Neural cell (in vitro differentiated cells): ENCODE measurements at regions not wholly inside any gene's neighbourhood (a gene's known extent, or its start where the extent isn't known, plus 50 kb on each side); places are given as distances from the start of the nearest gene placed in this dataset.

Experiments used
- H2AFZ ChIP-seq: fragments of 200-600, 300-800 bp; sonication (generic), shearing (Covaris generic); 2 replicates; pipeline ENCODE4 v1.6.0; 2014; ENCODE audit warnings: low read depth, mild to moderate bottlenecking, antibody characterized with exemption, low read length, moderate library complexity
- H3F3A ChIP-seq: fragments of 200-600 bp; shearing (Covaris generic); 2 replicates; pipeline ENCODE4 v1.6.1; 2016; ENCODE audit warnings: mild to moderate bottlenecking, moderate library complexity, mixed read lengths, antibody characterized with exemption, low read length; ENCODE audit not compliant: insufficient read depth, poor library complexity, severe bottlenecking
- H3K27ac ChIP-seq: fragments of 200-600, 300-800 bp; sonication (generic), shearing (Covaris generic); 2 replicates; pipeline ENCODE4 v1.5.1; 2014; ENCODE audit warnings: mild to moderate bottlenecking, low read length, moderate library complexity
- H3K27me3 ChIP-seq: fragments of 300-800, 200-600 bp; sonication (generic), shearing (Covaris generic); 2 replicates; pipeline ENCODE4 v1.6.0; 2014; ENCODE audit warnings: mild to moderate bottlenecking, low read depth, low read length, moderate library complexity; ENCODE audit not compliant: insufficient read depth
- H3K36me3 ChIP-seq: fragments of 300-800, 200-600 bp; sonication (generic), shearing (Covaris generic); 2 replicates; pipeline ENCODE4 v1.5.1; 2014; ENCODE audit warnings: mild to moderate bottlenecking, antibody characterized with exemption, low read length, moderate library complexity; ENCODE audit not compliant: insufficient read depth
- H3K4me2 ChIP-seq: fragments of 300-800, 200-600 bp; sonication (generic), shearing (Covaris generic); 2 replicates; pipeline ENCODE4 v1.6.0; 2014; ENCODE audit warnings: mild to moderate bottlenecking, low read length
- H3K4me3 ChIP-seq: fragments of 300-800, 200-600 bp; sonication (generic), shearing (Covaris generic); 2 replicates; pipeline ENCODE4 v1.5.1; 2014; ENCODE audit warnings: mild to moderate bottlenecking, low read length, moderate library complexity
- H3K79me2 ChIP-seq: fragments of 200-600 bp; shearing (Covaris generic); replicated peaks from 2 replicates; pipeline ENCODE4 v1.6.0; 2014; ENCODE audit warnings: mild to moderate bottlenecking, low read length, moderate library complexity; ENCODE audit not compliant: insufficient read depth
- H3K9ac ChIP-seq: fragments of 300-800, 200-600 bp; sonication (generic), shearing (Covaris generic); 2 replicates; pipeline ENCODE4 v1.6.1; 2016; ENCODE audit warnings: mild to moderate bottlenecking, low read length, mixed read lengths
- H3K9me2 ChIP-seq: fragments of 200-600 bp; shearing (Covaris generic); 2 replicates; pipeline ENCODE4 v1.6.1; 2016; ENCODE audit warnings: mild to moderate bottlenecking, low read length, mixed read lengths; ENCODE audit not compliant: insufficient read depth
- H3K9me3 ChIP-seq: fragments of 200-600, 300-800 bp; sonication (generic), shearing (Covaris generic); 2 replicates; pipeline ENCODE4 v1.6.1; 2016; ENCODE audit warnings: mild to moderate bottlenecking, mixed run types, low read length, moderate library complexity, mixed read lengths
- H4K20me1 ChIP-seq: fragments of 200-600 bp; shearing (Covaris generic); 2 replicates; pipeline ENCODE4 v1.6.1; 2016; ENCODE audit warnings: mild to moderate bottlenecking, mixed run types; ENCODE audit not compliant: insufficient read depth
- EP300 ChIP-seq: fragments of 450-650 bp; conservative IDR thresholded peaks from 2 replicates; pipeline ENCODE4 v1.6.1; 2014; ENCODE audit warnings: antibody characterized with exemption, mild to moderate bottlenecking, moderate library complexity; ENCODE audit not compliant: poor library complexity, severe bottlenecking
- EZH2 ChIP-seq: fragments of 200-600, 300-800 bp; shearing (Covaris generic), sonication (generic); IDR thresholded peaks from 2 replicates; pipeline ENCODE4 v1.6.1; 2014; ENCODE audit warnings: antibody characterized with exemption, low read length, borderline replicate concordance, mild to moderate bottlenecking; ENCODE audit not compliant: insufficient read depth, poor library complexity, severe bottlenecking
- MXI1 ChIP-seq: fragments of 450-650 bp; conservative IDR thresholded peaks from 2 replicates; pipeline ENCODE4 v1.6.1; 2014; ENCODE audit warnings: antibody characterized with exemption, mild to moderate bottlenecking; ENCODE audit not compliant: poor library complexity, severe bottlenecking
- POLR2AphosphoS5 ChIP-seq: IDR thresholded peaks from 2 replicates; pipeline ENCODE4 v1.6.1; 2012
- RAD21 ChIP-seq: fragments of 450-650 bp; conservative IDR thresholded peaks from 2 replicates; pipeline ENCODE4 v1.6.1; 2014; ENCODE audit warnings: antibody characterized with exemption, mild to moderate bottlenecking, moderate library complexity
- SMC3 ChIP-seq: fragments of 450-650 bp; conservative IDR thresholded peaks from 2 replicates; pipeline ENCODE4 v1.6.1; 2014; ENCODE audit warnings: antibody characterized with exemption, mild to moderate bottlenecking, moderate library complexity; ENCODE audit not compliant: poor library complexity
- TAF1 ChIP-seq: IDR thresholded peaks from 2 replicates; pipeline ENCODE4 v1.6.1; 2012; ENCODE audit warnings: low read depth
- TF ChIP-seq, protein P1 (sequence below): IDR thresholded peaks from 2 replicates; pipeline ENCODE4 v1.6.1; 2012; ENCODE audit warnings: borderline replicate concordance
- TF ChIP-seq, protein P2 (sequence below): fragments of 450-650 bp; IDR thresholded peaks from 2 replicates; pipeline ENCODE4 v1.5.1; 2014; ENCODE audit warnings: antibody characterized with exemption, mild to moderate bottlenecking, moderate library complexity; ENCODE audit not compliant: poor library complexity, severe bottlenecking

DNA sequence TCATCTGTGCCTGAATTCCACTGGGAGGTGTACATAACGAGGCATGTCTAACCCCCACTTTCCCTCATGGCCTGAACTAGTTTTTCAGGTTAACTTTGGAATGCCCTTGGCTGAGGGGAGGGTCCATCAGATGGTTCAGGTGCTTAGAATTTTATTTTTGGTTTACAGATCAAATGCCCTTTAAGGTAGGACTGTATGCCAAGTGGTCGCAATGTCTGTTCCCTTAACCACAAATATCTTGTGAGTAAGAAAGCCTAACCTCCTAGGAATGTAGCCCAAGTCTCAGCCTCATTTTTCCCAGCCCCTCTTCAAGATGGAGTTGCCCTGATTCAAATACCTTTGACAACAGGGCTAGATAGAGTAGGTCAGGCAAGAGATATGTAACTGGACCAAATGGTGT lies 78.4 kb downstream of the RNASET2 start:
- Histone ChIP-seq H3K36me3 (no peaks in the 10 kb centered on the region), H3F3A (no peaks in the 10 kb centered on the region), H2AFZ (no peak overlapping the region), H3K4me2 (no peak overlapping the region), H3K27ac (no peak overlapping the region), H3K9me3 (no peaks in the 10 kb centered on the region), H4K20me1 (no peaks in the 10 kb centered on the region), H3K9ac (no peak overlapping the region), H3K79me2 (no peaks in the 10 kb centered on the region), H3K27me3 (no peaks in the 10 kb centered on the region), H3K9me2 (no peaks in the 10 kb centered on the region), H3K4me3 (no peak overlapping the region)
- no peak for TF ChIP-seq TAF1
- no peak for TF ChIP-seq EP300
- TF ChIP-seq EZH2 = no peak
- TF ChIP-seq, protein P1, sequence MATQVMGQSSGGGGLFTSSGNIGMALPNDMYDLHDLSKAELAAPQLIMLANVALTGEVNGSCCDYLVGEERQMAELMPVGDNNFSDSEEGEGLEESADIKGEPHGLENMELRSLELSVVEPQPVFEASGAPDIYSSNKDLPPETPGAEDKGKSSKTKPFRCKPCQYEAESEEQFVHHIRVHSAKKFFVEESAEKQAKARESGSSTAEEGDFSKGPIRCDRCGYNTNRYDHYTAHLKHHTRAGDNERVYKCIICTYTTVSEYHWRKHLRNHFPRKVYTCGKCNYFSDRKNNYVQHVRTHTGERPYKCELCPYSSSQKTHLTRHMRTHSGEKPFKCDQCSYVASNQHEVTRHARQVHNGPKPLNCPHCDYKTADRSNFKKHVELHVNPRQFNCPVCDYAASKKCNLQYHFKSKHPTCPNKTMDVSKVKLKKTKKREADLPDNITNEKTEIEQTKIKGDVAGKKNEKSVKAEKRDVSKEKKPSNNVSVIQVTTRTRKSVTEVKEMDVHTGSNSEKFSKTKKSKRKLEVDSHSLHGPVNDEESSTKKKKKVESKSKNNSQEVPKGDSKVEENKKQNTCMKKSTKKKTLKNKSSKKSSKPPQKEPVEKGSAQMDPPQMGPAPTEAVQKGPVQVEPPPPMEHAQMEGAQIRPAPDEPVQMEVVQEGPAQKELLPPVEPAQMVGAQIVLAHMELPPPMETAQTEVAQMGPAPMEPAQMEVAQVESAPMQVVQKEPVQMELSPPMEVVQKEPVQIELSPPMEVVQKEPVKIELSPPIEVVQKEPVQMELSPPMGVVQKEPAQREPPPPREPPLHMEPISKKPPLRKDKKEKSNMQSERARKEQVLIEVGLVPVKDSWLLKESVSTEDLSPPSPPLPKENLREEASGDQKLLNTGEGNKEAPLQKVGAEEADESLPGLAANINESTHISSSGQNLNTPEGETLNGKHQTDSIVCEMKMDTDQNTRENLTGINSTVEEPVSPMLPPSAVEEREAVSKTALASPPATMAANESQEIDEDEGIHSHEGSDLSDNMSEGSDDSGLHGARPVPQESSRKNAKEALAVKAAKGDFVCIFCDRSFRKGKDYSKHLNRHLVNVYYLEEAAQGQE = no peak
- TF ChIP-seq SMC3 = no peak
- no peak for TF ChIP-seq POLR2AphosphoS5
- TF ChIP-seq MXI1 = no peak
- no peak for TF ChIP-seq RAD21

DNA sequence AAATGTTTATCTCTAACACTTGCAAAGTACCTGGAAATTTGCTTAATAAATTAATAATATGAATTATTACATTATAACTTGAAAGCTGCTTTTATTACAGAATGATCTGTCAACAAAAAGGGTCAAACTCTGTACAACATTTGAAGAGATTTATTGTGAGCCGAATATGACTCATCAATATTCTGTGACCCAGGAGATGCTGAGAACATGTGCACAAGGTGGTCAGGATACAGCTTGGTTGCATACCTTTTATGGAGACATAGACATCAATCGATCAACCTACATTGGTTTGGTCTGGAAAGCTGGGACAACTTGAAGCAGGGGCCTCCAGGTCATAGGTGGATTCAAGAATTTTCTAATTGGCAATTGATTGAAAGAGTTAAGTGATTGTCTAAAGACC lies 79.0 kb downstream of the RNASET2 start:
- no peaks in the 10 kb centered on the region for H3K9me3 ChIP-seq

More for the DNA sequence above, 79.0 kb downstream of the RNASET2 start:
- TF ChIP-seq EZH2 = no peak
- TF ChIP-seq SMC3 = no peak
- no peak for TF ChIP-seq POLR2AphosphoS5
- TF ChIP-seq RAD21 = no peak
- TF ChIP-seq EP300 = no peak
- TF ChIP-seq TAF1 = no peak
- TF ChIP-seq MXI1 = no peak
- TF ChIP-seq, protein P2, sequence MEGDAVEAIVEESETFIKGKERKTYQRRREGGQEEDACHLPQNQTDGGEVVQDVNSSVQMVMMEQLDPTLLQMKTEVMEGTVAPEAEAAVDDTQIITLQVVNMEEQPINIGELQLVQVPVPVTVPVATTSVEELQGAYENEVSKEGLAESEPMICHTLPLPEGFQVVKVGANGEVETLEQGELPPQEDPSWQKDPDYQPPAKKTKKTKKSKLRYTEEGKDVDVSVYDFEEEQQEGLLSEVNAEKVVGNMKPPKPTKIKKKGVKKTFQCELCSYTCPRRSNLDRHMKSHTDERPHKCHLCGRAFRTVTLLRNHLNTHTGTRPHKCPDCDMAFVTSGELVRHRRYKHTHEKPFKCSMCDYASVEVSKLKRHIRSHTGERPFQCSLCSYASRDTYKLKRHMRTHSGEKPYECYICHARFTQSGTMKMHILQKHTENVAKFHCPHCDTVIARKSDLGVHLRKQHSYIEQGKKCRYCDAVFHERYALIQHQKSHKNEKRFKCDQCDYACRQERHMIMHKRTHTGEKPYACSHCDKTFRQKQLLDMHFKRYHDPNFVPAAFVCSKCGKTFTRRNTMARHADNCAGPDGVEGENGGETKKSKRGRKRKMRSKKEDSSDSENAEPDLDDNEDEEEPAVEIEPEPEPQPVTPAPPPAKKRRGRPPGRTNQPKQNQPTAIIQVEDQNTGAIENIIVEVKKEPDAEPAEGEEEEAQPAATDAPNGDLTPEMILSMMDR = no peak
- TF ChIP-seq, protein P1 = no peak
- H3K36me3 ChIP-seq = no peaks in the 10 kb centered on the region
- no peak overlapping the region for H3K4me2 ChIP-seq
- H3F3A ChIP-seq = no peaks in the 10 kb centered on the region
- H3K4me3 ChIP-seq = no peak overlapping the region
- no peak overlapping the region for H2AFZ ChIP-seq
- H3K27me3 ChIP-seq = no peaks in the 10 kb centered on the region
- no peaks in the 10 kb centered on the region for H3K9me2 ChIP-seq
- no peaks in the 10 kb centered on the region for H4K20me1 ChIP-seq
- no peak overlapping the region for H3K9ac ChIP-seq
- H3K79me2 ChIP-seq = no peaks in the 10 kb centered on the region
- no peak overlapping the region for H3K27ac ChIP-seq
